H1 (cell line): ENCODE measurements at regions not wholly inside any gene's neighbourhood (a gene's known extent, or its start where the extent isn't known, plus 50 kb on each side); places are given as distances from the start of the nearest gene placed in this dataset.

ENCODE experiments used
- CREB1 ChIP-seq: IDR thresholded peaks from 2 replicates; pipeline ENCODE4 v1.6.1; 2012; ENCODE audit warnings: inconsistent platforms
- EGR1 ChIP-seq: IDR thresholded peaks from 2 replicates; pipeline ENCODE4 v1.6.1; 2011; ENCODE audit warnings: low read depth, low read length, borderline replicate concordance
- KDM1A ChIP-seq: fragments of 200-600, 300-600 bp; sonication (generic); IDR thresholded peaks from 2 replicates; pipeline ENCODE4 v1.7.1; 2016; ENCODE audit warnings: mild to moderate bottlenecking, low read length, borderline replicate concordance
- POLR2A ChIP-seq, 2 experiments: IDR thresholded peaks; 1 replicate in 1 of 2; 2 replicates in 1 of 2; pipeline ENCODE4 v1.6.1; 2011; ENCODE audit warnings: low read depth in 2 of 2, low read length in 2 of 2, mild to moderate bottlenecking in 2 of 2; ENCODE audit errors: control extremely low read depth in 1 of 2
- POLR2AphosphoS5 ChIP-seq: IDR thresholded peaks from 2 replicates; pipeline ENCODE4 v1.6.1; 2011; ENCODE audit warnings: low read depth, low read length
- RAD21 ChIP-seq, 2 experiments: IDR thresholded peaks in 1 of 2; conservative IDR thresholded peaks in 1 of 2; 2 replicates each; pipeline ENCODE4 v1.6.1; 2011; ENCODE audit warnings: low read depth in 2 of 2, low read length in 2 of 2, improper control_type of control experiment in 1 of 2, inconsistent platforms in 1 of 2, mild to moderate bottlenecking in 1 of 2, moderate library complexity in 1 of 2
- ZNF274 ChIP-seq: IDR thresholded peaks from 2 replicates; pipeline ENCODE4 v1.7.0; 2012; ENCODE audit warnings: low read length, borderline replicate concordance; ENCODE audit errors: extremely low read depth
- TF ChIP-seq, protein P1 (sequence below), 3 experiments: IDR thresholded peaks; 1 replicate in 2 of 3; 2 replicates in 1 of 3; pipeline versions ENCODE4 v1.5.1 to v1.6.1; 2011; ENCODE audit warnings: low read length in 3 of 3, mild to moderate bottlenecking in 3 of 3, inconsistent platforms in 2 of 3, low read depth in 1 of 3, moderate library complexity in 1 of 3; ENCODE audit not compliant: insufficient read depth in 1 of 3; ENCODE audit errors: control extremely low read depth in 1 of 3
- TF ChIP-seq, protein P2 (sequence below): IDR thresholded peaks from 2 replicates; pipeline ENCODE4 v1.6.1; 2011; ENCODE audit warnings: low read depth, mild to moderate bottlenecking, low read length; ENCODE audit not compliant: insufficient read depth

DNA sequence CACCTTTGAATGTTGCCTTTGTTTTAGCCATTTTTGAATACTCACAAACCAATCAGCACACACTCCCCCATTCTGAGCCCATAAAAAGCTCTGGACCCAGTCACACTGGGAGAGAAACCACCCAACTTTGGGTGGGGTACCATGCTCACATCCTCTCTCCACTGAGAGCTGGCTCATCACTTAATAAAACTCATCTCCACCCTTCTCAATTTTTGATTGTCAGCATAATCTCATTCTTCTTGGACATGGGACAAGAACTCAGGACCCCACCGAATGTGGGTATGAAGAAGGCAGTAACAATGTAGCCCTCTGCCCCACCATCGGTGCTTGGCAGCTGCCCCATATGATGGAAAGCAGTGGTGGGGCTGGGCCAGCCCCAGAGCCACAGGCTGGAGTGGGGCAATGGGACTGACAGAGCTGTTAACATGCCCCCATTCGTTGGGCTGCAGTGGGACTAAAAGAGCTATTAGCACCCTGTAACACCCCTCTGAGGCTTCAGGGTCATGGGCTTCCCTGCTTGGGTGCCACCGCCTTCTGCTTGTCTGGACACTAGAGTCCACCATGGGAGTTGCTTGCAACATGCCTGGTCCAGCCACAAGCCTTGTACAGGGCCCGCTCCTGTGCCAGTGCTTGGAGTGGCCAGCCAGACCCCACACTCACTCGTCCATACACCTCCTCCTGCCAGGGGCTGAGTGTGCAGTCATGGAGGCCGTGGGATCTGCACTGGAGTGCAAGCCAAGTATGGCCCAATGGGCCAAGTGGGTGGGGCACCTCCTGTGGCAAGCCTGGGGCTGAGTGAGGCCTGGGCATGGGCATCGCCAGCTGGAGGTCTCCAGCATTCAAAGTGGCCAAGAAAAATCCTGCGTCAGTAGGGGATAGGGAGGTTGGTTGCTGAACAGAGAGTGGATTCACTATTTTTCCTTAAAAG lies 471.1 kb downstream of the TBC1D22A start:
- TF ChIP-seq, protein P1, sequence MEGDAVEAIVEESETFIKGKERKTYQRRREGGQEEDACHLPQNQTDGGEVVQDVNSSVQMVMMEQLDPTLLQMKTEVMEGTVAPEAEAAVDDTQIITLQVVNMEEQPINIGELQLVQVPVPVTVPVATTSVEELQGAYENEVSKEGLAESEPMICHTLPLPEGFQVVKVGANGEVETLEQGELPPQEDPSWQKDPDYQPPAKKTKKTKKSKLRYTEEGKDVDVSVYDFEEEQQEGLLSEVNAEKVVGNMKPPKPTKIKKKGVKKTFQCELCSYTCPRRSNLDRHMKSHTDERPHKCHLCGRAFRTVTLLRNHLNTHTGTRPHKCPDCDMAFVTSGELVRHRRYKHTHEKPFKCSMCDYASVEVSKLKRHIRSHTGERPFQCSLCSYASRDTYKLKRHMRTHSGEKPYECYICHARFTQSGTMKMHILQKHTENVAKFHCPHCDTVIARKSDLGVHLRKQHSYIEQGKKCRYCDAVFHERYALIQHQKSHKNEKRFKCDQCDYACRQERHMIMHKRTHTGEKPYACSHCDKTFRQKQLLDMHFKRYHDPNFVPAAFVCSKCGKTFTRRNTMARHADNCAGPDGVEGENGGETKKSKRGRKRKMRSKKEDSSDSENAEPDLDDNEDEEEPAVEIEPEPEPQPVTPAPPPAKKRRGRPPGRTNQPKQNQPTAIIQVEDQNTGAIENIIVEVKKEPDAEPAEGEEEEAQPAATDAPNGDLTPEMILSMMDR (IDR thresholded peaks at IDR 0.05; ENCODE audit: control extremely low read depth in 1 of 3, insufficient read depth in 1 of 3, low read depth in 1 of 3, low read length in 3 of 3), result no peak
- no peak for TF ChIP-seq EGR1
- TF ChIP-seq ZNF274, result no peak
- TF ChIP-seq, protein P2, sequence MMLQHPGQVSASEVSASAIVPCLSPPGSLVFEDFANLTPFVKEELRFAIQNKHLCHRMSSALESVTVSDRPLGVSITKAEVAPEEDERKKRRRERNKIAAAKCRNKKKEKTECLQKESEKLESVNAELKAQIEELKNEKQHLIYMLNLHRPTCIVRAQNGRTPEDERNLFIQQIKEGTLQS, result no peak
- no peak for TF ChIP-seq POLR2AphosphoS5
- no peak for TF ChIP-seq CREB1
- no peak for TF ChIP-seq RAD21 (IDR thresholded peaks at IDR 0.05 in 1 of 2, conservative IDR thresholded peaks at IDR 0.05 in 1 of 2; ENCODE audit: low read depth in 2 of 2, low read length in 2 of 2)
- TF ChIP-seq POLR2A (IDR thresholded peaks at IDR 0.05; ENCODE audit: control extremely low read depth in 1 of 2, low read depth in 2 of 2, low read length in 2 of 2), result no peak
- no peak for TF ChIP-seq KDM1A
